OCI-LY7 (cell line): ENCODE measurements at regions not wholly inside any gene's neighbourhood (a gene's known extent, or its start where the extent isn't known, plus 50 kb on each side); places are given as distances from the start of the nearest gene placed in this dataset.

Source experiments
- EZH2phosphoT487 ChIP-seq: fragments of 200-600 bp; sonication (generic); IDR thresholded peaks from 2 replicates; pipeline ENCODE4 v1.6.1; 2018; ENCODE audit warnings: low read depth, borderline replicate concordance, mild to moderate bottlenecking, mixed run types, antibody characterized with exemption, low read length, moderate library complexity, mixed read lengths
- TF ChIP-seq, protein P1 (sequence below): fragments of 200-600 bp; sonication (generic); conservative IDR thresholded peaks from 2 replicates; pipeline ENCODE4 v1.5.1; 2014; ENCODE audit warnings: mild to moderate bottlenecking, antibody characterized with exemption, low read length, moderate library complexity, mixed read lengths

GRCh38 chr14:39682582-39682981 is 250.3 kb upstream of the FBXO33 start:
- TF ChIP-seq, protein P1, sequence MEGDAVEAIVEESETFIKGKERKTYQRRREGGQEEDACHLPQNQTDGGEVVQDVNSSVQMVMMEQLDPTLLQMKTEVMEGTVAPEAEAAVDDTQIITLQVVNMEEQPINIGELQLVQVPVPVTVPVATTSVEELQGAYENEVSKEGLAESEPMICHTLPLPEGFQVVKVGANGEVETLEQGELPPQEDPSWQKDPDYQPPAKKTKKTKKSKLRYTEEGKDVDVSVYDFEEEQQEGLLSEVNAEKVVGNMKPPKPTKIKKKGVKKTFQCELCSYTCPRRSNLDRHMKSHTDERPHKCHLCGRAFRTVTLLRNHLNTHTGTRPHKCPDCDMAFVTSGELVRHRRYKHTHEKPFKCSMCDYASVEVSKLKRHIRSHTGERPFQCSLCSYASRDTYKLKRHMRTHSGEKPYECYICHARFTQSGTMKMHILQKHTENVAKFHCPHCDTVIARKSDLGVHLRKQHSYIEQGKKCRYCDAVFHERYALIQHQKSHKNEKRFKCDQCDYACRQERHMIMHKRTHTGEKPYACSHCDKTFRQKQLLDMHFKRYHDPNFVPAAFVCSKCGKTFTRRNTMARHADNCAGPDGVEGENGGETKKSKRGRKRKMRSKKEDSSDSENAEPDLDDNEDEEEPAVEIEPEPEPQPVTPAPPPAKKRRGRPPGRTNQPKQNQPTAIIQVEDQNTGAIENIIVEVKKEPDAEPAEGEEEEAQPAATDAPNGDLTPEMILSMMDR, result no peak
- TF ChIP-seq EZH2phosphoT487, result no peak
